Fibroblast of lung (primary cell): ENCODE measurements at regions not wholly inside any gene's neighbourhood (a gene's known extent, or its start where the extent isn't known, plus 50 kb on each side); places are given as distances from the start of the nearest gene placed in this dataset.

Experiments used
- CTCF ChIP-seq, 2 donors: IDR thresholded peaks in 1 of 2; conservative IDR thresholded peaks in 1 of 2; 1 replicate in 1 of 2; 2 replicates in 1 of 2; pipeline ENCODE4 v1.5.1; 2011 to 2012; ENCODE audit warnings: low read length in 2 of 2, control low read depth in 1 of 2, inconsistent platforms in 1 of 2, low read depth in 1 of 2, mild to moderate bottlenecking in 1 of 2
- EZH2 ChIP-seq: IDR thresholded peaks from 2 replicates; pipeline ENCODE4 v1.5.1; 2012; ENCODE audit warnings: low read length, control low read depth, mild to moderate bottlenecking; ENCODE audit errors: missing control alignments

- TF ChIP-seq CTCF (conservative IDR thresholded peaks at IDR 0.05 in 1 of 2, IDR thresholded peaks at IDR 0.05 in 1 of 2; ENCODE audit: low read depth in 1 of 2, low read length in 2 of 2) = no peak
- TF ChIP-seq EZH2 = no peak
Observed at GRCh38 chr3:76646921-76647562, 392.9 kb upstream of the ROBO2 start.
